ENCODE measurements at regions not wholly inside any gene's neighbourhood (a gene's known extent, or its start where the extent isn't known, plus 50 kb on each side); places are given as distances from the start of the nearest gene placed in this dataset.

DNA sequence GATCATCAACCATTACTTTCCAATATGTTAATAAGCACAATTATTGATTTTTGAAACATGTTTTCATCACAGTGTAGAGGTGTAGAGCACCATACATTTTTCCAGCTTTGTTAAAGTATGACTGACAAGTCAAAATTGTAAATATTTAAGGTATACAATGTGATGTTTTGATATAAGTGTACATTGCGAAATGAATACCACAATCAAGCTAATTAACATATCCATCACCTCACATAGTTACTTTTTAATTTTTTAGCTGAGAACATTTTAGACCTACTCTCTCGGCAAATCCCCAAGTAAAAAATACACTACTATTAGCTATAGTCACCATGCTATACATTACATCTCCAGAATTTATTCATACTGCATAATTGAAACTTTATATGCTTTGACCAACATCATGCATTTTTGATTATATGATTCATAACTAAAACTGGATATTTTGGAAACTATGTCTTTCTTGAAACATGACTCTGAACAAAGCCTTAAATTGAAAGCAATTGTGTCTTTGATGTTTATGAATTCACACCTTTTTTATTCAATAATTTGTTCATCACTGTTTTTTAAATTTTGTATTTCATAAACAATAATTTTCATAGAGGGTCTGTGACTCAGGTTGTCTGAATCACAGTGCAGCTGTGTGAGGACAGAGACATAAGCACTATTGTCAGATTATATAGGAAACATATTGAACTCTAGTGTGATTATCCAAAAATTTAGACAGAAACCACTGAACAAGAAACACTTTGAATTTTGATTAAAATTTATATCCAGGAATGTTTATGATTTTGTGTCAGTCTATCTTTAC, 486.1 kb downstream of the SEMA3D start:
- no peak overlapping the region for H3K4me2 ChIP-seq (ENCODE audit: insufficient read depth, low read length, poor library complexity, severe bottlenecking)
- H3K27me3 ChIP-seq (ENCODE audit: control insufficient read depth in 3 of 3, insufficient read depth in 3 of 3, low read depth in 1 of 3, low read length in 3 of 3), result no peaks in the 10 kb centered on the region
- no peaks in the 10 kb centered on the region for H3K79me1 ChIP-seq (ENCODE audit: low read depth, low read length)
- no peak overlapping the region for H3K23ac ChIP-seq (ENCODE audit: low read depth, low read length, poor library complexity)
- no peak overlapping the region for H3K18ac ChIP-seq (ENCODE audit: low read length)
- H2BK15ac ChIP-seq (ENCODE audit: low read length), result no peak overlapping the region
- no peak overlapping the region for H2BK12ac ChIP-seq (ENCODE audit: low read length)
- no peak overlapping the region for H3K4me3 ChIP-seq (ENCODE audit: low read length in 2 of 2)
- no CpG with 5 or more reads among the region's 2 CpGs for WGBS, 2 donors (ENCODE audit: extremely low coverage in 2 of 2, insufficient read length in 2 of 2, insufficient replicate concordance in 1 of 2)
- H3K9me3 ChIP-seq (replicated peaks in 1 of 2; ENCODE audit: control insufficient read depth in 2 of 2, insufficient read depth in 1 of 2, low read depth in 1 of 2, low read length in 2 of 2), result no peaks in the 10 kb centered on the region
- no peak overlapping the region for H3K27ac ChIP-seq (replicated peaks; ENCODE audit: low read length)
- H2AK5ac ChIP-seq (ENCODE audit: low read depth, low read length), result no peak overlapping the region
- no peak overlapping the region for H3K4ac ChIP-seq (ENCODE audit: low read length)
- H3K36me3 ChIP-seq (replicated peaks in 1 of 2; ENCODE audit: control insufficient read depth in 2 of 2, insufficient read depth in 2 of 2, low read length in 2 of 2), result no peaks in the 10 kb centered on the region
- H2BK120ac ChIP-seq (ENCODE audit: low read depth, low read length), result no peak overlapping the region
- H3K4me1 ChIP-seq (ENCODE audit: control insufficient read depth in 2 of 2, insufficient read depth in 1 of 2, low read depth in 1 of 2, low read length in 2 of 2), result no peaks in the 10 kb centered on the region
- DNase-seq (ENCODE audit: low spot score), result no peak
- H4K8ac ChIP-seq (ENCODE audit: low read depth, low read length), result no peak overlapping the region
- H3K9ac ChIP-seq (ENCODE audit: low read depth, low read length, poor library complexity), result no peak overlapping the region
- no peak overlapping the region for H4K91ac ChIP-seq (ENCODE audit: low read depth, low read length, poor library complexity)
- no peak overlapping the region for H2AFZ ChIP-seq (ENCODE audit: low read length)
- no peak overlapping the region for H2BK5ac ChIP-seq (ENCODE audit: low read length)
- H3K14ac ChIP-seq (ENCODE audit: low read length), result no peak overlapping the region

DNA sequence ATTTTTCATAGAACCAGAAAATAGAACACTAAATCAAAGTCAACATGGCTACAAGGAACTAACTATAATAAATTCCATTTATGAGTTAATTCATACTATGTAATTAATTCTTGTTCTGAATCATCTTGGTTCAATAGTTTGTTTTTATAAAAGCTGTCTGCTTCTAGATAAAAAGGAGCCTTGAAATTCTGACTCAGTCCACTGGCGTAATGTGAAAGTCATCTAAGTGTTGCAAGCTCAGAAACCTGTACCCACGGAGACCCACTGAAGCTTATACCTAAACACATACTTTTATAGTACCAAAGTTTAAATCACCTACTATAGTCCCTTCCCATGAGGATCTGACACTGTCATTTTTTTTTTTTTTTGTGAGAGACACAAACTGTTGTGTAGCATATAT, 489.4 kb downstream of the SEMA3D start:
- H2BK12ac ChIP-seq (ENCODE audit: low read length), result no peak overlapping the region
- H3K14ac ChIP-seq (ENCODE audit: low read length), result no peak overlapping the region
- no peak overlapping the region for H4K8ac ChIP-seq (ENCODE audit: low read depth, low read length)
- no peaks in the 10 kb centered on the region for H3K27me3 ChIP-seq (ENCODE audit: control insufficient read depth in 3 of 3, insufficient read depth in 3 of 3, low read depth in 1 of 3, low read length in 3 of 3)
- H3K4me3 ChIP-seq (ENCODE audit: low read length in 2 of 2), result no peak overlapping the region
- no peak overlapping the region for H3K18ac ChIP-seq (ENCODE audit: low read length)
- H3K36me3 ChIP-seq (replicated peaks in 1 of 2; ENCODE audit: control insufficient read depth in 2 of 2, insufficient read depth in 2 of 2, low read length in 2 of 2), result no peaks in the 10 kb centered on the region
- no peaks in the 10 kb centered on the region for H3K4me1 ChIP-seq (ENCODE audit: control insufficient read depth in 2 of 2, insufficient read depth in 1 of 2, low read depth in 1 of 2, low read length in 2 of 2)
- no peak overlapping the region for H2BK5ac ChIP-seq (ENCODE audit: low read length)
- H2BK15ac ChIP-seq (ENCODE audit: low read length), result no peak overlapping the region
- no CpG with 5 or more reads among the region's 2 CpGs for WGBS, 2 donors (ENCODE audit: extremely low coverage in 2 of 2, insufficient read length in 2 of 2, insufficient replicate concordance in 1 of 2)
- no peak for DNase-seq (ENCODE audit: low spot score)
- no peak overlapping the region for H3K4me2 ChIP-seq (ENCODE audit: insufficient read depth, low read length, poor library complexity, severe bottlenecking)
- no peak overlapping the region for H3K23ac ChIP-seq (ENCODE audit: low read depth, low read length, poor library complexity)
- H3K4ac ChIP-seq (ENCODE audit: low read length), result no peak overlapping the region
- no peak overlapping the region for H3K9ac ChIP-seq (ENCODE audit: low read depth, low read length, poor library complexity)
- no peak overlapping the region for H2AK5ac ChIP-seq (ENCODE audit: low read depth, low read length)
- no peaks in the 10 kb centered on the region for H3K79me1 ChIP-seq (ENCODE audit: low read depth, low read length)
- no peak overlapping the region for H3K27ac ChIP-seq (replicated peaks; ENCODE audit: low read length)
- no peak overlapping the region for H2BK120ac ChIP-seq (ENCODE audit: low read depth, low read length)
- H2AFZ ChIP-seq (ENCODE audit: low read length), result no peak overlapping the region
- no peak overlapping the region for H4K91ac ChIP-seq (ENCODE audit: low read depth, low read length, poor library complexity)
- no peaks in the 10 kb centered on the region for H3K9me3 ChIP-seq (replicated peaks in 1 of 2; ENCODE audit: control insufficient read depth in 2 of 2, insufficient read depth in 1 of 2, low read depth in 1 of 2, low read length in 2 of 2)

DNA sequence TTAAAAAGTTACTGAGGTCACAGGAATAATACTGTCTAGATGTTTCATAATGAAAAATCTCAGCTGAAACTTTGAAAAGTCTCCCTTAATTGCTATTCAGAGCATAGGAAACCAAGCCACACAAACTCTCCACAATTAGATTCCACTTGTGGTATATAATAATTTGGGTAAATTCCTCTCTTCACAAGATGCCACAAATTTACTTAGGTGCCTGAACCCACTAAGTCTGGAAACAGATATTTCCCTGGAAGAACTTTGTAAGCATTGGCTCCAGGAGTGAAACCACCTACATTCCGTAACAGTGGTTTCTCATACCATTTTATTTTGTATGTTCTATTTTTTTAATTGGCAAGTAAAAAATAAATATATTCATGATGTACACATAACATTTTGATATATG, 493.4 kb downstream of the SEMA3D start:
- Histone ChIP-seq H2BK120ac (ENCODE audit: low read depth, low read length) (no peak overlapping the region), H2AK5ac (ENCODE audit: low read depth, low read length) (no peak overlapping the region), H2BK12ac (ENCODE audit: low read length) (no peak overlapping the region), H3K14ac (ENCODE audit: low read length) (no peak overlapping the region), H3K36me3 (replicated peaks in 1 of 2; ENCODE audit: control insufficient read depth in 2 of 2, insufficient read depth in 2 of 2, low read length in 2 of 2) (no peaks in the 10 kb centered on the region), H4K91ac (ENCODE audit: low read depth, low read length, poor library complexity) (no peak overlapping the region), H2BK5ac (ENCODE audit: low read length) (no peak overlapping the region), H3K9ac (ENCODE audit: low read depth, low read length, poor library complexity) (no peak overlapping the region), H2AFZ (ENCODE audit: low read length) (no peak overlapping the region), H4K8ac (ENCODE audit: low read depth, low read length) (no peak overlapping the region), H3K79me1 (ENCODE audit: low read depth, low read length) (no peaks in the 10 kb centered on the region), H3K23ac (ENCODE audit: low read depth, low read length, poor library complexity) (no peak overlapping the region), H3K27me3 (ENCODE audit: control insufficient read depth in 3 of 3, insufficient read depth in 3 of 3, low read depth in 1 of 3, low read length in 3 of 3) (no peaks in the 10 kb centered on the region), H3K4me2 (ENCODE audit: insufficient read depth, low read length, poor library complexity, severe bottlenecking) (no peak overlapping the region), H3K4me1 (ENCODE audit: control insufficient read depth in 2 of 2, insufficient read depth in 1 of 2, low read depth in 1 of 2, low read length in 2 of 2) (no peaks in the 10 kb centered on the region), H3K18ac (ENCODE audit: low read length) (no peak overlapping the region), H3K27ac (replicated peaks; ENCODE audit: low read length) (no peak overlapping the region), H3K4ac (ENCODE audit: low read length) (no peak overlapping the region), H3K4me3 (ENCODE audit: low read length in 2 of 2) (no peak overlapping the region), H3K9me3 (replicated peaks in 1 of 2; ENCODE audit: control insufficient read depth in 2 of 2, insufficient read depth in 1 of 2, low read depth in 1 of 2, low read length in 2 of 2) (no peaks in the 10 kb centered on the region), H2BK15ac (ENCODE audit: low read length) (no peak overlapping the region)
- WGBS, 2 donors (ENCODE audit: extremely low coverage in 2 of 2, insufficient read length in 2 of 2, insufficient replicate concordance in 1 of 2), result no CpG with 5 or more reads among the region's 1 CpG
- no peak for DNase-seq (ENCODE audit: low spot score)

DNA sequence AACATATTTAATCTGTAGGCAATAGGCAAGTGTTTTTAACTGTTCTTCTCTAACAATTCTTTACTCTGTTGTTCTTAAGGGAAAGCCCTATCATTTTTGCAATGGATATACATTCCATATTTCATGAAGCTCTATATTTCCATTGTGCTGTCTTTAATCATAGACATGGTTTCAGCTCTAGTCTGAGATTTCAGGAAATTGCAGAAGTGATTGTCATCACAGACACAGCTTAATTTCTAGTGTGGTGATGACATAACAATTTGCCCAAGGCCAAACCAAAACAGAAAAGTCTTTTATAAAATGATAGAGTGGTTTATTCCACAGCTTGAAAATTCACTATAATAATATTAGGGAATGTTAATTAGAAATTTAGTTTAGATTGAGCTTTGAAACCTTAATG, 494.1 kb upstream of the SEMA3A start:
- no peaks in the 10 kb centered on the region for H3K4me1 ChIP-seq (ENCODE audit: control insufficient read depth in 2 of 2, insufficient read depth in 1 of 2, low read depth in 1 of 2, low read length in 2 of 2)
- H3K18ac ChIP-seq (ENCODE audit: low read length), result no peak overlapping the region
- no peak overlapping the region for H3K4me3 ChIP-seq (ENCODE audit: low read length in 2 of 2)
- no peak overlapping the region for H2BK120ac ChIP-seq (ENCODE audit: low read depth, low read length)
- no peak overlapping the region for H2BK12ac ChIP-seq (ENCODE audit: low read length)
- no peak overlapping the region for H3K27ac ChIP-seq (replicated peaks; ENCODE audit: low read length)
- H3K36me3 ChIP-seq (replicated peaks in 1 of 2; ENCODE audit: control insufficient read depth in 2 of 2, insufficient read depth in 2 of 2, low read length in 2 of 2), result no peaks in the 10 kb centered on the region
- no peak overlapping the region for H3K23ac ChIP-seq (ENCODE audit: low read depth, low read length, poor library complexity)
- no peak overlapping the region for H2AK5ac ChIP-seq (ENCODE audit: low read depth, low read length)
- H2AFZ ChIP-seq (ENCODE audit: low read length), result no peak overlapping the region
- no peak overlapping the region for H3K14ac ChIP-seq (ENCODE audit: low read length)
- no peak overlapping the region for H2BK5ac ChIP-seq (ENCODE audit: low read length)
- no peak overlapping the region for H4K91ac ChIP-seq (ENCODE audit: low read depth, low read length, poor library complexity)
- no peak overlapping the region for H3K9ac ChIP-seq (ENCODE audit: low read depth, low read length, poor library complexity)
- no peaks in the 10 kb centered on the region for H3K27me3 ChIP-seq (ENCODE audit: control insufficient read depth in 3 of 3, insufficient read depth in 3 of 3, low read depth in 1 of 3, low read length in 3 of 3)
- no peaks in the 10 kb centered on the region for H3K79me1 ChIP-seq (ENCODE audit: low read depth, low read length)
- no peaks in the 10 kb centered on the region for H3K9me3 ChIP-seq (replicated peaks in 1 of 2; ENCODE audit: control insufficient read depth in 2 of 2, insufficient read depth in 1 of 2, low read depth in 1 of 2, low read length in 2 of 2)
- no peak overlapping the region for H4K8ac ChIP-seq (ENCODE audit: low read depth, low read length)
- no peak for DNase-seq (ENCODE audit: low spot score)
- H3K4ac ChIP-seq (ENCODE audit: low read length), result no peak overlapping the region
- no peak overlapping the region for H3K4me2 ChIP-seq (ENCODE audit: insufficient read depth, low read length, poor library complexity, severe bottlenecking)
- no peak overlapping the region for H2BK15ac ChIP-seq (ENCODE audit: low read length)

Measured in neuronal stem cell (in vitro differentiated cells).